SKM-1 (cell line): ENCODE measurements at regions not wholly inside any gene's neighbourhood (a gene's known extent, or its start where the extent isn't known, plus 50 kb on each side); places are given as distances from the start of the nearest gene placed in this dataset.
"Not testable (repeated sequence)": the region's sequence is repeated elsewhere in the genome, so short reads cannot be mapped to it uniquely, and the experiment has no call there.

Experiments
- DNase-seq: peaks from one replicate; lab custom pipeline; 2025; ENCODE audit not compliant: unreplicated experiment; lab: John Stamatoyannopoulos, UW

DNA sequence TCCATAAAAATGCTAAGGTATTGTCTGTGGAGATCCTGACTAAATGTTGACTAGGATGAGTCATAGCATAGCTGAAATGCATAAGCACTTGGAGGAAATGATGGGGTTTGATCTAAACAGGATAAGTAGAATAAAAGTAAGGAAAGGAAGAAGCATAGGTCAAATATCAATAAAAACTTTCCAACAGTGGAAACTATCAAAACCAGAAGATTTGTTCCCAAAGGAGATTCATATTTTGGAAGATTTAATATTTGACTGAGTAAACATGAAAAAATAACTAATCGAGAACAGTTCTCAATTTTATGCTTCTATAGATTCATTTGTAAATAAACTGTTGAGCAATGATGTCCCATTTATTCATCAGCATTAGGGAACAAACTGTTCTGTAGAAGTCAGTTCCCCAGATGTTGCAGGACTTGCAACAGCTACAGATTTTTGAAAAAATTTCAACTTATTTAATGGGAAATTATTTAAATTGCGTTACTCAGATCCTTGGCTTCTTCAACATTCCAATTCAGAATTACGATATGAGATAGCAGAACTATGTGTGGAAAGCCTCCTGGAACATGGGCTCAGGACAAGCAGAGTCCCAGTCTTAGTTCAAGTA is 133.7 kb upstream of the TBX18 start:
- no peak for DNase-seq

DNA sequence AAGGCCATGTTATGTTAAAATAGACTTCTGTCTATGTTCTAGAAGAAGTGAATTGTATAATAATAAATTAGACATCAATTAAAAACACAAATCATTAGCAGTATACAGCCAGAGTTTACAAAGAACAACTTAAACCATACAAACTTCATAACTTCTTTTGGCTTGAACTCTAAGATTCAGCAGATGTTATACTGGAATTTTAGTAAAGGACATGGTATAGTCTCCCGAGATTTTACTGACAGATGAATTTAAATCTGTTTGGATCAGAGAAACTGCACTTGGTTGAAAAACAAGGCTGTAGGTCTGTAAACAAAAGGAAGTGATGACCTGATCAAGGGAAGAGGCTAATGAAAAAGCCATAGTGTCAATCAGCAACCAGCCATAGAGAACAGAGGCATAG is 132.6 kb upstream of the TBX18 start:
- DNase-seq = no peak

DNA sequence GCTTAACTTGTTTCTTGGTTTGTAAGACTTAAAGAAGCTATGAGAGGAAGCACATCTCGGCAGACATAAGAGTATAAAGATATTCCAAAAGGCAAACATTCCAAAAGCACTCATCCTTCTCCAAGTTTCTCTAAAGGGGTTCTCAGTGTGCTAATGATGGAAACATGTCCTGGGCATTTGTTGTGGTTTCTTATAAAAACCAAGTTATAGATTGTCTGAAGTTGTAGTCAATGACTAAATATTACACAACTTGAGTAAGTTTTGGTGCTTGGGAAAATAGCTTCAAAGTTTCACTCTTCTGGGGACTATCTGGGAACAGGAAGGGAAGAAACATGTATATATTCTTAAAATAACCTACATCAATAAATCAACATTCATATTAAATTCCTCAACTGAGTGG is 128.3 kb upstream of the TBX18 start:
- DNase-seq = no peak

DNA sequence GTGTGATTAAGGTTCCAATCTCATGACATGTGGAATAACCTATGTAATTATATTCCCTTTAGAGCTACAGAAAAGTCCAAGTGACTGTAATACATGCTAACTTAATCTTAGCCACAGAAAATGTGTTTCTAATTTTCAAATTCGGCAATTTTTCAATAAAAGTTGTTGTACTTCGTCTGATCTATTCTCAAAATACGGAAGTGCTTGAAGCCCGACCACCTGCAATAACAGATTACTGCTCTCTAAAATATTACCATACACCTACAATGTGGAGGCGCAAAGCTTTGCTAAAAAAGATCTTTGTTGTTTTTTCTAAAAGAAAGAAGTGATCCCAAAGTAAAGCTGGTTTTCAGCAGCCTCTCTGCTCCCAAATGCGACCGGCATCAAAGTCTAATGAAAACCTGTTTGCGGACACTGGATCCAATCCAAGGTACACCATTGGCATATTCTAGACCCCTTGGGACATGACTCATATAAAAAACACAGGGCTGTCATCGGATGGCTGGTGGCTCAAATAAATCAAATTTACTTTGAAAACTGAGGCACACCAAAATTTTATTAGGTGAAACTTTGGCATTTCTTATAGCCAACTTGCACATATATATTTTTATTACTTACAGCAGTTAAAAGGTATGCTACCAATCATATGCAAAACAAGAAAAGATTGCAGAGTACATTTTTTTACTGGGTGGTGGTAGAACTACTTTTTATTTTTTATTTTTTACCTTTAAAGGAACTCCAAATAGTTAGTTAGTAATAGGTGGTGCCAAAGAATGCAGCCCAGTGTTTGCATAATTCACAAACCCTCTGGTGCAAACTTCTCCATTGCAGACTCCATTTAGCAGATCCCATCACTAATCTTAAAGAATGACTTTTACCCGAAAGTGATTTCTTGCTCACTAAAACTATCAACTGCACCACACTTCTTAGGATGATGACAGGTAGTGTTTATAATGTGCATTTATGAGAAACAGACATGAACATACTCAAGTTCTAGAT is 118.7 kb upstream of the TBX18 start:
- no peak for DNase-seq

DNA sequence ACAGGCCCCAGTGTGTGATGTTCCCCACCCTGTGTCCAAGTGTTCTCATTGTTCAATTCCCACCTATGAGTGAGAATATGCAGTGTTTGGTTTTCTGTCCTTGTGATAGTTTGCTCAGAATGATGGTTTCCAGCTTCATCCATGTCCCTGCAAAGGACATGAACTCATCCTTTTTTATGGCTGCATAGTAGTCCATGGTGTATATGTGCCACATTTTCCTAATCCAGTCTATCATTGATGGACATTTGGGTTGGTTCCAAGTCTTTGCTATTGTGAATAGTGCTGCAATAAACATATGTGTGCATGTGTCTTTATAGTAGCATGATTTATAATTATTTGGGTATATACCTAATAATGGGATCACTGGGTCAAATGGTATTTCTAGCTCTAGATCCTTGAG is 115.0 kb upstream of the TBX18 start:
- DNase-seq = not testable (repeated sequence)

DNA sequence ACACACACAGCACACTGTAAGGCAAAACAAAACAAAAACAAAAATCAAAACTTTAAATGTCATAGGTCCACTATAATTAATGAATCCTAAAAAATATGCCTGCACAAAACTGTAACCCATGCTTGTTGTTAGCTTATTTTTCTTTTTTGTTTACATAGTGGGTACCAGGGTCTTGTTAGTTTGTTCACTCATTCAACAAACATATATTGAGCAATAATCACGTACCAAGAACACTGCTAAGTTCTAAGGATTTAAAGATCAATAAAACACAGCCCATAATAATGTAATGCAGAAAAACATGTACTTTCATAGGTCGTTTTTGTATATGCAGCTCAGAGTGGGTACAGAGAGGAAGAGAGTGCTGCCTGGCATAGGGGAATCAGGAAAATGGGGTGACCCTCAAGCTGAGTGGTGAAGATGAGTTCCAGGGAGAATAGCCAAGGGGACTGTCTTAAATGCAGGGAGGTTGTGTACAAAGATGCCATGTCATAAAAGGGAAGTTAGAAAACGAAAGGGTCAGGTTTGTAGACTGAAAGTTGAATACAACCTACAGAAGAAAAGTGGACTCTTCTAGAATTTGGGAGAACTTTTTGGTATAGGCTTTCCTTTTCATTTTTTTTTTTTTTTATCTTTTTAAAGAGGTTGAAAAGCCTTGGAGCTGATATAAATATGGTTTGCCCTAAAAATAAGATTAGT is 113.3 kb upstream of the TBX18 start:
- no peak for DNase-seq

DNA sequence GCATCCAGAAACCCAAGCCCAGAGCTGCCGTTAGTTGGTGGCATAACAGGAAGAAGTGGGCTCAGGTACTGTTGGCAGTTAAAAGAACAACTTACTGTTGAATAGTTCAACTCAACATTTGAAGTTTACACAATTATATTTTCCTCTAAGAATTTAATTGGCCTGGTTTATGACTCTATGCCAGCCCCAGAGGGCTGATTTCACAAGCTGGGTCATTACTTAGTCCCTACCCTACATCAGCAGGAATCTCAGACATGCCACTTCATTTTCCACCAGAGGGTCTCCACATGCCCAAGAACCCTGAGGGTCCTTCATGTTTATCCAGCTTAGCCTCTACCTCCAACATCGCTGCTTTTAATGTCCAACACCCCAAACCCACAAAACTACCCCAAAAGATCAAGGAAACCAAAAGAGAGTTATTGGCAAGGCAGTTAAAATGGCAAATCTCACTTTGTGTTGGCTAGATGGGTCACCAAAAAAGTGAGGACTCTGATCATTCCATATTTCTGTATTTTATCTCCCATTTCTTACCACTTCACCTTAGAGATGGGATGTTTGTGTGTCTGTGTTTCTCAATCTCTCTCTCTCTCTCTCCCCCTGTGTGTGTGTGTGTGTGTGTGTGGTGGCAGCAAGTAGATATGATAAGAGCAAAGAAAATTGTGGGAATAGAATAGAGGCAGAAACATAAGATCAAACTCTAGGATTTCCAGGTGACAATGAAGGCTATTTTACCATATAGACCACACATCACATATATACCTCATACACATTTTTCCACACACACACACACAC is 112.5 kb upstream of the TBX18 start:
- DNase-seq = no peak

DNA sequence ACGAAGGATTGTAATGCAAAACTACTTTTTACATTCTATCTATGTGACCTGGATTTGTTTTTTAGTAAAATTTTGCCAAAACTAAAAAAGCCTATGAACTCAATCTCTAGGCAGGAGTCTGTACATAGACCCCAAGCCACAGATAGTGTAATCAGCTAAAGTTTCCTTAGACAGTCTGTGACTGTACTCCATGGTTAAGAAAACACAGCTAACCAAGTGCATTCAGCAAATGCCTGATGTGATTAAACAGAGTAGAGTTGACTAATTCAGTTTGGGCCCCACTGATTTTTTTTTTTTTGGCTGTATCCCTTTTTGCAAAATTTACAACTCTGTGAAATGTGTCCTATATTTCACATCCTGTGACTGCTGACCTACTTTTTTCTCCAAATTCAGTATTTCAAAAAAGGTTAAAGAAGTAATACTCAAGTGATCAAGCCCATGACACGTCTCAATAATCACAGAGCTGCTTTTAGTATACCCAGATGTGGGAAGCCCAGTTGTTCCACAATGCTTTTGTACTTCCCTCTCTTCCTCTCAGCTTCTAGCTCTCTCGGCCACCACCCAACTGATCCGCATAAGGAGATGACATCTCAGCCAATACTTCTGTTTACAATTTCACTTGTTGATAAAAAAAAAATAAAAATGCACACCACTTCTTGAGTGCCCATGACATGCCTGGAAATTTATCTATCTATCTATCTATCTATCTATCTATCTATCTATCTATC is 108.8 kb upstream of the TBX18 start:
- no peak for DNase-seq

DNA sequence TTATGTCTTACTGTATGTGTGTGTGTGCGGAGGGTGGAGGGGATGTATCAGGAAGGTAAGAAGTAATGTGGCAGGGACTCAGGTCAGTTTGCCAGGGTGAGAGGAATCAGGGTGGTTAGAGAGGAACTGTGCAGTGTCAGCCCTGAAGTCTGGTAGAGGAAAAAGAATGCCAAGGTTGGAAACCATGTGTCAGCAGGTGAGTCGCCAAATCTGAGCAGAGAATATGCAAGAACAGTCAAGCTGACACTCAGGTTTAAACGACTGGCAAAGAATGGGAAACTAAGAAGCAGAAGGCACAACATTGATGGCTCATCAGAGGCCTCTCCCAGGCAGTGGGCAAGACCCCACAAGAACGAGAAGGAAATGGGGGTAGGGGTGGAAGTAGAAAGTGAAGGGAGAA is 107.5 kb upstream of the TBX18 start:
- no peak for DNase-seq

DNA sequence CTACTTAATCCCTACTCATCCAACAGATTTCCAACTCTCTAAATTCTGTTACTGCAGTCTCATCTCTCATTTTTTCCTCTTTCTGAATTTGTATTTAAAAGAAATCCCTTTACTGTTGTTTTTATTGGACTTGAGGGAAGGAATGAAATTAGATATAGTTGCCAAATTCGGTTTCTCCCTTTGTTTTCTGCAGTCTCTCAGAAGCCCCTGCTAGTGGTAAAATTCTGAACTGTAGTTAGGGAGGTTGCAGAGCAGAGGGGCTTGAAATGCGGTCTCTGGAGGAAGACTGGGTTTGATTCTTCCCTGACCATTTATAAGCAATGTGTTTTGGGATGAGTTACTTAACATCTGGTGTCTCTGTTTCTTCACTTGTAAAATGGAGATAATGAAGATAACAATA is 106.3 kb upstream of the TBX18 start:
- no peak for DNase-seq

DNA sequence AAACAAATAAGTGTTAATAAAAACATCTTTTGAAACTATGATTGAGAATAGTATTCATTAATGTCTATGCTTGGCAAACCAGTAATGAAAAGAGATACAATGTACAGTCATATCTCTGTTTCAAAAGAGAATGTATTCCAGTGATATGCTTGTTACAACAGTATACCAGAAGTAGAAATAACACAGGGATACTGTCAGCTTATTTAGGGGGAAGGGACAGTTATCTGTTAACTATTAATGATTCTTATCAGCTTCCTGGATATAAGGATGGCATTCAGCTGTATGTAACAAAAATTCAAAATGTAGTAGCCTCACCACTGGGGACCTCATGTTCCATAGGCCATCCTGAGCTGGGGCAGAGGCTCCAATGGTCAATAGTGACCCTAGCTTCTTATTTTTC is 103.8 kb upstream of the TBX18 start:
- no peak for DNase-seq

DNA sequence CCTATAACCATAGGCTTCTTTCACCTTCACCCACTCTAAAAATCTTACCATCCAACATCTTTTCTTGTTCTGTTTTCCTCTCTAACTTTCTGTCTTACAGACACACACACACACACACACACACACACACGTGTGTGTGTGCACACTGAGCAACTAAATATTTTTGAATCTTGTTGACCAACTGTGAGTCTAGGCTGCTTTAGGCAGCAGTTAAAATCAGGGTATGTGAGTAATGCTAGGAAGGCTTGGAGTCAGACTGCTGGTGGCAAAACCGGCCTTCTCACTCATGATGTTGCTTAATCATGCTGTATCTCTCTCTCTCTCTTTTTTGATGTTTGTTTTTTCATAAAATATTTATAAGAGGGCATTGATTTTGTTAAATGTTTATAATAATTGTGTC is 103.1 kb upstream of the TBX18 start:
- DNase-seq = no peak

DNA sequence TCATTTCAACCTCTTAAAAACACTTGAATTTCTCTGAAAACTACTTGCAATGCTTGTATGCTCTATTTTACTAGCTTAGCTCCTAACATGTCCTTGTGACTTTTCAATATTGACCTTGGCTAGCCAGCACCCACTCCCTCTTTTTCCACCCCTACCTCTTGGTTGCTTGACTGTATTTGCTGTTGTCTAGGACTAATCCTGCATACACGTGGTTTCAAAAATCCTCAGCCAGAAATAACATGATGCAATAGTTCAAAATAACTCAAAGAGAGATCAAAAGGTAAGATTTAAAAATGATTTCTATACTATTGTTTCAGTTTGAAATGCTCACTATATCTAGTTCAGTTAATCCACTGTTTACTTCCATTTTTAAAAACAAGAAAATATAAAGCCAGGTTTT is 102.3 kb upstream of the TBX18 start:
- DNase-seq = no peak

DNA sequence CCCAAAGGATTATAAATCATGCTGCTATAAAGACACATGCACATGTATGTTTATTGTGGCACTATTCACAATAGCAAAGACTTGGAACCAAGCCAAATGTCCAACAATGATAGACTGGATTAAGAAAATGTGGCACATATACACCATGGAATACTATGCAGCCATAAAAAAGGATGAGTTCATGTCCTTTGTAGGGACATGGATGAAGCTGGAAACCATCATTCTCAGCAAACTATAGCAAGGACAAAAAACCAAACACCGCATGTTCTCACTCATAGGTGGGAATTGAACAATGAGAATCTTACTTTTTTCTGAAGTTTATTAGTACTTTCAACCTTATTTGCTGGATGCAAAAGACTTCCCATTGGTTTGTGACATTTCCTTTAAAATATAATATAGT is 101.0 kb upstream of the TBX18 start:
- not testable (repeated sequence) for DNase-seq

DNA sequence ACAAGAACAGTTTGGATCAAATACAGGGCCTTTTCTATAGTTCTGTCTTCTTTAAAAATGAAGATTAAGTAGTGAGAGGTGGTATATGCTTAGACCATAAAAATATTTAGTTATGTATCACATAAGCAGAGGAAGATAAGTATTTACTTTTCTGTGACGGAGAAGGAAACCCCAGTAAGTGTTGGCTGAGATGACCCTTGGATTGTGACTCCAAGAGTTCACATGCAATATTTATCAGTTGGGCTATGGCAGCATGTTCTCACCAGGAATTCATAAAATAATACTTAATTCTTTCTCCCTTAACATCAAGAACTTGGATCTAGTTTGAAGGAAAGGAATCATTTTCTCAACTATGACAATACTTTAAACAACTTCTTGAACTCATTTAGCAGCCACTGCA is 98.4 kb upstream of the TBX18 start:
- no peak for DNase-seq

DNA sequence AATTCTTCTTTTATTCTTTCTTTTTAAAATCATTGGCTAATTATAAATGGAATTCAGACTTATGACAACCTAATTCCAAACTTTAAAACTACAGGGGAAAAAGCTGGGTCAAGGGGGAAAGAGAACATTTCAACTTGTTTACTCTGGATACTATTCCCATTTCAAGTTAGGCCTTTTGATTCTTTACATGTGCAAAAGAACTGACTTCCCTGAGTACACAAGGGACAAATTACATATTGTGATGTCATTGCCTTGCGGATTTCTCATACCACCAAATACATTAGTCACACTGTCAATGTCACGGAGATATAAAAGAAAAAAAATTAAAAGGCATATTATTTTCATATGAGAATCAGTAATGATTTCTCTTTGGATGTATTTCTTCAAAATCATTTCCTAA is 96.5 kb upstream of the TBX18 start:
- DNase-seq = no peak

DNA sequence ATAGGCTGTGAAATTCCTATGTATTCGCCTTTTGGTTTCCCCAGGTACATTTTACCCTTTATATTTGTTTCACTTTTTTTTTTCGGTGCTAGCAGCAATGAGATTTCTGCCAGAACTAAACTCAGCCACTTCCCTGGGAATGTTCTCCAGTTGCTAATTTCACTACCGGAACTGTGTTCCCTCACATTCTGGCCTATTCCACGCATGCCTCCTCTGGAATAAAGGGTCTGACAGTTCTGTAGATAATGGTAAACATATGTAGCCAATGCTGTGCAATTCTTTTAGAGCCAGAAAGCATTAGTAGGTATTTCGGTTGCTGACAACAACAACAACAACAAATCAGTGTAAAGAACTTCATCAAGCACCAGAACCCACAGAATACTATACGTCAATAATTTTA is 96.1 kb upstream of the TBX18 start:
- no peak for DNase-seq

DNA sequence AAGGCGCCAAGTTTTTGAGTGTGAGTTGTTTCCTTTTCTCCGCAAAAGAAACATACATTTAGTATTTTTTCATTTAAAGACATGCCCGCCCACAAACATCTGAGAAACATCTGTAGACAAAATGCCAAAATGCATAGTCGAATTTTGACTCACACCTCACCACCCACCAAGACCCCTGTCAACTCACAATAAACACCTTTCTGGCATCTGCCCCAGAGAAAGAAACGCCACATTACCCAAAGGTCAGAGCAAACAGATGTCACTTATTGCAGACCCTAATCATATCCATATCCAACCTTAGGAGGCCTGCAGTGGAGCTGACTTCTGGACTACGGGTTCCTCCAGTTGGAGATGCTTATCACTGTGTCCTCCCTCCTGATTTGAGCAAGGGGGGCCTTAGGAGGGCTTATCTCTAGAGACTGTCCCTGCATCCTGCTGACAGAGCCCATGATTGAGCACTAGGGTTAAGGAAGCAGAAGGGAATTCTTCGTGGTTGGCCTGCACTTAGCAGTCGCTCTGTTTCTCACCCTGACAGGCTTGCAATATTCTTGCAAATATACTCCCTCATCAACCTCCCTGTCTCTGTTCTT is 90.5 kb upstream of the TBX18 start:
- DNase-seq = no peak

DNA sequence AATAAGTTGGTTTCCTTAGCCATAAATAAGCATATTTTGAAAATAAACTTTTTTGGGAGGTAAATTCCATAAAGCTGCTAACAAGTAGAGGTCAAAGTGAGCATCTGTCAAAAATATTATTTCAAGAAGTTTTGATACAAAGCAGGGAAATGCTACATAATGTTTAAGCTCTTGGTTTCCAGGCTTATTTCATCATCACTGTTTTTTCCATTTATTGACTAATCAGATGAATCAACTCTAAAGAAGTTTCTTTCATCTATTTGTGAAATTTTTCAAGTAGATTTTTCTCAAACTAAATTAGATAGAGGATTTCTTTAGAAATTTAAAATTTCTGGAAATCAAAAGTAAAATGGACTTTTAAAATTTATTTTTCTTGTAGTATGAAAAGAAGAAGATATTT is 89.5 kb upstream of the TBX18 start:
- no peak for DNase-seq

DNA sequence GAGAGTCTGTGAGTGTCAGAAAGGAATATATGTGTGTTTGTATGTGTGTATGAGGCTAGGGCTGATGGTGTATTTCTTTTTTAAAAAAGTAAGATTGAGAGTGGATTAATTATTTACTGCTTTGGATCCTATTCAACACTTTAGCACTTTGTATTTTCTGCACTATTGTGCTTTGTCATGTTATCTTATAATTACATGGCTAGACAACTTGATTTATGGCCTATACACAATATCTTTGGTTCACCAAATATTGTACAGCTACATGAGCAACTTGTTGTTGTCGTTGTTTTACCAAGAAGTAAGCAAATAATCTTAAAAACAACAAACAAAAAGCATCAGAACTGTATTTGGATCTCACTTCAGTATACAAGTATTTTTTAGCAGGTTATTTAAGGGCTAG is 84.6 kb upstream of the TBX18 start:
- DNase-seq = no peak
